ENCODE measurements at regions not wholly inside any gene's neighbourhood (a gene's known extent, or its start where the extent isn't known, plus 50 kb on each side); places are given as distances from the start of the nearest gene placed in this dataset.
"Not testable (repeated sequence)": the region's sequence is repeated elsewhere in the genome, so short reads cannot be mapped to it uniquely, and the experiment has no call there.

GRCh38 chr10:85459906-85460305 lies 906.7 kb downstream of the GRID1 start:
- DNase-seq (ENCODE audit: low spot score) = no peak

GRCh38 chr10:85464336-85464735 lies 902.3 kb downstream of the GRID1 start:
- no peak for DNase-seq (ENCODE audit: low spot score)

GRCh38 chr10:85477979-85478378 lies 888.6 kb downstream of the GRID1 start:
- DNase-seq (ENCODE audit: low spot score) = no peak

GRCh38 chr10:85490431-85490830 lies 876.2 kb downstream of the GRID1 start:
- peak; percentile 79 for DNase-seq (ENCODE audit: low spot score)

GRCh38 chr10:85491652-85492051 lies 874.9 kb downstream of the GRID1 start:
- no peak for DNase-seq (ENCODE audit: low spot score)

- DNase-seq (ENCODE audit: low spot score) = peak; percentile 23
Observed at GRCh38 chr10:85492684-85493083, 873.9 kb downstream of the GRID1 start.

- DNase-seq (ENCODE audit: low spot score) = no peak
Observed at GRCh38 chr10:85493703-85494102, 872.9 kb downstream of the GRID1 start.

GRCh38 chr10:85504641-85505040 lies 862.0 kb downstream of the GRID1 start:
- DNase-seq (ENCODE audit: low spot score) = not testable (repeated sequence)

- DNase-seq (ENCODE audit: low spot score) = no peak
Observed at GRCh38 chr10:85508159-85508558, 858.4 kb downstream of the GRID1 start.

GRCh38 chr10:85510682-85511081 lies 855.9 kb downstream of the GRID1 start:
- peak; percentile 42 for DNase-seq (ENCODE audit: low spot score)

GRCh38 chr10:85513436-85513835 lies 853.2 kb downstream of the GRID1 start:
- no peak for DNase-seq (ENCODE audit: low spot score)

GRCh38 chr10:85515316-85515715 lies 851.3 kb downstream of the GRID1 start:
- DNase-seq (ENCODE audit: low spot score) = no peak

- DNase-seq (ENCODE audit: low spot score) = no peak
Observed at GRCh38 chr10:85524001-85524666, 842.5 kb downstream of the GRID1 start.

- DNase-seq (ENCODE audit: low spot score) = no peak
Observed at GRCh38 chr10:85527616-85528317, 838.8 kb downstream of the GRID1 start.

GRCh38 chr10:85528318-85528652 lies 838.3 kb downstream of the GRID1 start:
- DNase-seq (ENCODE audit: low spot score) = no peak

- no peak for DNase-seq (ENCODE audit: low spot score)
Observed at GRCh38 chr10:85531706-85532105, 834.9 kb downstream of the GRID1 start.

GRCh38 chr10:85532773-85533172 lies 833.8 kb downstream of the GRID1 start:
- no peak for DNase-seq (ENCODE audit: low spot score)

GRCh38 chr10:85535926-85536325 lies 830.7 kb downstream of the GRID1 start:
- DNase-seq (ENCODE audit: low spot score) = no peak

GRCh38 chr10:85537561-85537960 lies 829.0 kb downstream of the GRID1 start:
- no peak for DNase-seq (ENCODE audit: low spot score)

GRCh38 chr10:85538601-85539000 lies 828.0 kb downstream of the GRID1 start:
- DNase-seq (ENCODE audit: low spot score) = no peak

- DNase-seq (ENCODE audit: low spot score) = no peak
Observed at GRCh38 chr10:85542152-85542551, 824.4 kb downstream of the GRID1 start.

GRCh38 chr10:85542936-85543730 lies 823.5 kb downstream of the GRID1 start:
- DNase-seq (ENCODE audit: low spot score) = no peak

GRCh38 chr10:85544956-85545355 lies 821.6 kb downstream of the GRID1 start:
- DNase-seq (ENCODE audit: low spot score) = no peak
